ENCODE measurements at regions not wholly inside any gene's neighbourhood (a gene's known extent, or its start where the extent isn't known, plus 50 kb on each side); places are given as distances from the start of the nearest gene placed in this dataset.
"Not testable (repeated sequence)": the region's sequence is repeated elsewhere in the genome, so short reads cannot be mapped to it uniquely, and the experiment has no call there.

DNA sequence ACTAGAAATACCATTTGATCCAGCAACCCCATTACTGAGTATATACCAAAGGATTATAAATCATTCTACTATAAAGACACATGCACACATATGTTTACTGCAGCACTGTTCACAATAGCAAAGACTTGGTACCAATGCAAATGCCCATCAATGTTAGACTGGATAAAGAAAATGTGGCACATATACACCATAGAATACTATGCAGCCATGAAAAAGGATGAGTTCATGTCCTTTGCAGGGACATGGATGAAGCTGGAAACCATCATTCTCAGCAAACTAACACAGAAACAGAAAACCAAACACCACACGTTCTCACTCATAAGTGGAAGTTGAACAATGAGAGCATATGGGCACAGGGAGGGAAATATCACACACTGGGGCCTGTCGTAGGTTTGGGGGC, 106.0 kb downstream of the SPATA18 start:
- DNase-seq: not testable (repeated sequence)

GRCh38 chr4:52157641-52158316, 106.7 kb downstream of the SPATA18 start:
- no peak for DNase-seq

- DNase-seq: no peak
These were observed 109.8 kb downstream of the SPATA18 start for GRCh38 chr4:52160859-52161258.

DNA sequence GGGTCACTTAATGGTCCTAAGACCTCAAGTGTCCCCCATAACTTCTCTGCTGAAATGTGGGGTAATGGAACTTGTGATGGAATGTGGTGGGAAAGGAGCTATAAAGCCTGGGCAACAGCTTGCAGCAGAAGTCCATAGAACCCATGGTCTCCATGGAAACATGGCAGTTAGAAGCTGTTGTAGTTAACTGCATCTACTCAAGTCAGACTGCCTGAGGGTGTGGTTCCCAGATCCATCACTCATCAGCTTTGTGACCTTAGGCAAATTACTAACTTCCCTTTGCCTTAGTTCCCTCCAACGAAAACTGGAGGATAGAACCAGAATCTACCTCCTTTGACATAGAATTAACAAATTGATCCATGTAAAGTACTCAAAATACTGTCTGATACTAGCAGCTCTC, 113.0 kb downstream of the SPATA18 start:
- no peak for DNase-seq

- peak in 1 of 3 donors; percentile 2 for DNase-seq
These were observed 121.1 kb downstream of the SPATA18 start for GRCh38 chr4:52172166-52172565.

DNA sequence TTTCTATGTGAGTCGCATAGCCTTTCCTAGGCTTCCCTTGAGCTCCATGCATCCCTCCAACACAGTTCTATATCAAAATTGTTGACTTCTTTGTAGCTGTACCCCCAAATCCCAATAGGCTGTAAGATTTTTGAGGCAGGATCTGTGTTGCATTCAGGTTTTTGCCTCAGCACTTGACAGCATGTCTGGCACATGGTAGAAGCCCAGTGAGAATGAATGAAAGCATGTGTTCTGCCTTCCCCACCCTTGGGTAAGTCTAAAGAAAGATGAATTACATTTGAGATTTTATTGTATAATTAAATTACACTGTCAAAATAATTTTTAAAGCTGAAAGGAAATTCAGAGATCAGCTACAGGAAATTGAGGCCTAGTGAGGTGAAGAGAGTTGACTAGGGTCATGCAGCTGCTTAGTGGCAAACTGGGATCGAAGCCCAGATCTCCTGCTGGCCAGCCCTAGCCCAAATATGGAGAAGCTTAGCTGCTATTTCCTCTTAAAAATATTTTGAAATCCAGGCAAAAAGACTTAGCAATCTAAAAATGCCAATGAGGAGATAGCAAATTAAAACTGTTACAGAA, 122.5 kb downstream of the SPATA18 start:
- DNase-seq: no peak

DNA sequence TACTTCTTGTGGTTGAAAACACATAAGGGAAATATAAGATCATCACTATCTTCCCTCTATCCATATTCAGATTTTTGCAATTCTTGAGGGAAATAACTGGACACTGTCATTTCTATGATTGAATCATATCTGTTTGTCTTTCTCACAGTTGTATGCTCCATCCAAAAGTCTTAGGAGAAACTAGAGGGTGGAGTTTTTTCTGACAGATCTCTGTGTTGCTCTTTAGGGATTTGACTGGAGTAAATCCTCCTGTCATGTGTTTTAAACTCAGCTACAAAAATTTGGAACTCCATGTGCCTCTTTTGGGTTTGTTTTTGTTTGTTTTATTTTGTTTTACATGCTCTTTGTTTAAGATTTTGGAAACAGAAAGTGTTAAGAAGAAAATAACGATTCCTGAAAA, 136.5 kb downstream of the SPATA18 start:
- no peak for DNase-seq

- no peak for DNase-seq
These were observed 140.9 kb downstream of the SPATA18 start for GRCh38 chr4:52192001-52192400.

GRCh38 chr4:52192721-52193135, 141.6 kb downstream of the SPATA18 start:
- no peak for DNase-seq

DNA sequence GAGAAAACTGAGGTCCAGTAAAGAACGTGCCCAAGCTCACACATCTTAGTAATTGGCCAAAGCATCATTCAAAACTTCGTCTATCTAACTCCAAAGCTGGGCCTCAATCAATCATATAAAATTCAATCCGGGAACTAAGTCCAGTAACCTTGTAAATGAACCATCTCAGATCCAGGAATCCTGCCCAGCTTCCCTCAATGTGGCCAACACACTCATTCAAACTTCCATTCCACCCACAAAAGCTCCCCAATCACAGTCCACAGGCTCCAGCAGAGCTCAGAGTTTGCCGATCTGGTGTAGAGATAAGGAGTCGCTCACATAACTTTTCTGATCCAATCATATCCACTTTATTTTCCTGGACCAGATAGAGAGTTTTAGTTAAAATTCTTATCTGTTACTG, 144.8 kb downstream of the SPATA18 start:
- DNase-seq: no peak

DNA sequence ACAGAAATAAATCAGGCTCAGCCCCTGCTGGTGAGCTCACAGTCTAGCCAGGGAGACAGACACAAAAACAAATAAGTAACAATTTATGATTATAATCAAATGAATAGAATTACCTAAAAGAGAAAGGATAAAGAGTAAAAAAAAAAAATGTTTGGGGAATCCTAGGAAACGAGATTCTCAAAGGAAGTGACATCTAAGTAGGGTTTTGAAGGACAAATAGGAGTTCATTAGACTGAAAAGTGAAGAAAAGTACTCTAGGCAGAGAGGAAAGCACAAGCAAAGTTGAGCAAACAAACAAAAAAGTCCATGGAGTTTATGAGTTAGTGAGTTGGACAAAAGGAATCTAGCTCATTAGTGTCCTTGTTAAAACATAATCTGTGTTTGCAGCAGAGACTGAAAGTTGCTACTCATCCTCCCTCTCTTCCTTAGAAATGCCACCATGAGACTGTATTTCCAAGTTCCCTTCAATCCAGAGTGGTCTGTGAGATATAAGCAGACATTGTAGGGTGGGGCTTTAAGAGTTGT, 145.6 kb downstream of the SPATA18 start:
- no peak for DNase-seq

GRCh38 chr4:52197306-52197705, 146.2 kb downstream of the SPATA18 start:
- no peak for DNase-seq

- DNase-seq: no peak
These were observed 147.2 kb downstream of the SPATA18 start for GRCh38 chr4:52198294-52198693.

DNA sequence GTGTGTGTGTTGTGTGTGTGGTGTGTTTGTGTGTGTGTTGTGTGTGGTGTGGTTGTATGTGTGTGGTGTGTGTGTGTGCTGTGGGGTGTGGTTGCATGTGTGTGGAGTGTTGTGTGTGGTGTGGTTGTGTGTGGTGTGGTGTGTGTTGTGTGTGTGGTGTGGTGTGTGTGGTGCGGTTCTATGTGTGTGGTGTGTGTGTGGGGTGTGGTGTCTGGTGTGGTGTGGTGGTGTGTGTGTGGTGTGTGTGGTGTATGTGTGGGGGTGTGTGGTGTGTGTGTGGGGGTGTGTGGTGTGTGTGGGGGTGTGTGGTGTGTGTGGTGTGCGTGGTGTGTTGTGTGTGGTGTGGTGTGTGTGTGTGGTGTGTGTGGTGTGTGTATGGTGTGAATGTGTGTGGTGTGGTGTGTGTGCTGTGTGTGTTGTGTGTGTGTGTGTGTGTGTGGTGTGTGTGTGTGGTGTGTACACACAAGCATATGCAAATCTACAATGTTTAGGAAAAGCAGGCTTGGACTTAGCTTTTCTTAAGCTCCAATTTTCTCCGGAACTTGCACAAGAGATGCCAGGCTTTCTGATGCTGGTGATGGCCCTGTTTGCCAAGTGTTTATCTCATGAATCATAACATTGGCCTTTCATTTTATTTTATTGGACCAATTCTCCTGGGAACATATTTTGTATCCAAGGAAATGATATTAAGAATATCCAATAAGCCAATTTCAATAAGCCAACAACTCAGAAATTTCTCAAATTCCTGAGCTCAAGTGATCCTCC, 148.7 kb downstream of the SPATA18 start:
- no peak for DNase-seq

- no peak for DNase-seq
These were observed 149.2 kb downstream of the SPATA18 start for GRCh38 chr4:52200339-52200725.

DNA sequence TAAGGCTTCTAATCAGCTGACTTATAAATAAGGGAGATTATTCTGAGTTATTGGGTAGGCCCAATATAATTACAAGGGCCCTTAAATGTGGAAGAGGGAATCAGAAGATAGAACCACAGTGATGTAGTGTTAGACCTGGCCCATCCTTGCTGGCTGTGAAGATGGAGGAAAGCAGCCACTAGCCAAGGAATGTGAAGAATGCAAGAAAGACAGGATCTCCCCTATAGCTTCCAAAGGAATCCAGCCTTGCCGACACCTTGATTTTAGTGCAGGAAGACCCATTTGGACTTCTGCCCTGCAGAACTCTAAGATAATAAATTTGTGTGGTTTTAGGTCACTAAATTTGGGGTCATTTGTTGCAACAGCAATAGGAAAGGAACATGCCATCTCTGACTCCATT, 150.6 kb downstream of the SPATA18 start:
- no peak for DNase-seq

DNA sequence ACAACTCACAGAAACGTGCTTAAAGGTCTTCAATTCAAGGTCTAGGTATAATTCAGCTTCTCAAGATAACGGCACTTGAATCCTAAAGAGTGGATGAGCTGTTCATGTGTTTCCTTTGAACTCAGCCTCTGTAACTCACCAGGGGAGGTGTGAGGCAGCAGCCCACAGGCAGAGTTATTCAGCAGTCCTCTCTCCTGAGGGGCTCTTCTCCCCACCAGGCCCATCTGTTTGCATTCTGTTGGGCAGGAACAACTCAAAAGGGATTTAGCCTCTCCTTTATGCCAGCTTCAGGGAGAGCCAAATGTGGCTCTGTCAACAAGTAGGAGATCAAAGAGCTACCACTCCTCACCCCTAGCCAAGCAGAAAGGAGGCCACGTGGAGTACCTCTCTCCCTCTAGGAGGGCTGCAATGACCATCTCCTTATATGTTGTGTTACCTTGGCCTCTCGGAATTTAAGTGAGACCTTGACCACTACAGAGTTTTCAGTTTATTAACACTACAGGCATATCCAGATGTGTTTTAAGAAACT, 151.2 kb downstream of the SPATA18 start:
- DNase-seq: no peak

DNA sequence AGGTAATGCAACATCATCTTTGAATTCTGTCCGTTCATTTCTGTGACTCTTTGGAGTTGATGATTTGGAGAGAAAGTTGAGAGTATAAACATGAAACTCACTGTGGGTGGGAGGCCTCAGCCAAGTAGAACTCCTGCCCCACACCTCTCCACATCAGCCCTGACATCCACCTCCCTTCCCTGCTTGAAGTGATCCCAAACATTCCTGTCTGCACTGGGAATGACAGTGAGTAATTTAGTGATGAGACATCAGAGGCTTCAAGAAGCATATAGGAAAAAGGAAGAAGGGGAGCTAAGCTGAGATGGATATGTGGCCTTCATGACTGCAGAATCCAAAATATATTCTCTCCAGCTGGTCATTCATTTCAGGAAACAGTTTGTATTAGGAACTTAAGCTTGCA, 151.8 kb downstream of the SPATA18 start:
- no peak for DNase-seq

DNA sequence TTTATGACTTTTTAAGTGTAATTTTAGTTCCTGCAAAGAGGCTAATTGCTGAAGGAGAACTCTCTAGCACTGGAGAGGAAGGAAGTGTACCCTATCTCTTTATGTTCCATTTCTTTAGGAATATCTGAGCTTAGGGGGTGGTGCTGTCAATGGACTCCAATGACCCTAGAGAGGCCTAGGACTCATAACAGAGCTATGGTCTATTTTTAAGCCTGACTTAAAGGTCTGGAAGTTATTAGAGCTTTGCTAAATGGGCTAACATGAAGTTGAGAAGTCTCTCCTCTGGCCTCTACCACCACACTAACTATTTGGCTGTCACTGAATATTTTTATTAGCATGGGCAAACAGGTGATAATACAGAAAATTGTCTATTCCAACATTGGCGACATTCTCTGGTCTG, 152.2 kb downstream of the SPATA18 start:
- no peak for DNase-seq

DNA sequence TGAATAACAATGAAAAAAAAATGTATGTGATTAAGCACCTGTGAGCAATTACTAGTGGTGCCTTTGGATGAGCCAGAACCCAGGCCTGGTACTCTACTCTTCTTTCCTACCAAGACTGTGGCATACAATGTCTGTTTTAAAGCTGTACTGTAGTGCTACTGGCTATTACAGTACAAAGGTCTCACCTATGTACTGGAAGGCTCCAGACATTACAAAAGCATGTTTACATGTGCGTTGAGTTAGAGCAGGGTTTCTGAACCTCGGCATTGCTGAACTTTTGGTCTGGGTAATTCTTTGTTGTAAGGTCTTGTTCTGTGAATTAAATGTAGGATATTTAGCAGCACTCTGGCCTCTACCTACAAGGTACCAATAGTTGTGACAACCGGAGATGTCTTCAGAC, 153.8 kb downstream of the SPATA18 start:
- no peak for DNase-seq

GRCh38 chr4:52207146-52207545, 156.0 kb downstream of the SPATA18 start:
- not testable (repeated sequence) for DNase-seq

DNA sequence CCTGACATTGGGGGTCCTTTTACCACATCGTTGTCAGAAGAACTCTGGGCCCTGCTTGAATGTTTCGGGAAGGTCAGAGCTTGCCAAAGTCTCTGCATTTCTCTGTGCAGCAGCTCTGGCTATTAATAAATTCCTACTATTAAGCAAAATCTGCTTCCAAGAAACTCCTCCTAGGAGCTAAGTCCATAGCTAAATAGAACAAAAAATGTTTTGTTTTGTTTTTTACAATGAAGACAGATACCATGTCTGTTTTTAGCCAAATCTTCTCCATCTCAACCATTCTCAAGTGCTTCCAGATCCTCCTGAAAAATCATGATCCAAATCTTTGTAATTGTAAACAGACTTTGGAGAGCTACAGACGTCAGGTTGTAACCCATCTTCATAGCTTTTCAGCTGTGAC, 161.6 kb downstream of the SPATA18 start:
- no peak for DNase-seq

GRCh38 chr4:52231526-52231925, 180.4 kb downstream of the SPATA18 start:
- no peak for DNase-seq

Measured in suppressor macrophage treated with lipopolysaccharide for 1 hour (primary cell).